Ovary (tissue), 7 donors: ENCODE measurements at regions not wholly inside any gene's neighbourhood (a gene's known extent, or its start where the extent isn't known, plus 50 kb on each side); places are given as distances from the start of the nearest gene placed in this dataset.

Experiments used
- DNase-seq, 5 donors: peaks; one replicate each; pipeline ENCODE4 v3.0.0-alpha.2; 2019 to 2020
- H3K27ac ChIP-seq, 2 donors: fragments of 200-600 bp; one replicate each; pipeline versions ENCODE4 v1.5.1 to v1.8.0; 2019 to 2022
- H3K27me3 ChIP-seq: fragments of 200-600 bp; one replicate; pipeline ENCODE4 v1.8.0; 2022
- H3K36me3 ChIP-seq: fragments of 200-600 bp; sonication (generic); one replicate; pipeline ENCODE4 v1.5.1; 2019
- H3K4me1 ChIP-seq: one replicate; pipeline ENCODE4 v1.8.1; 2013; ENCODE audit warnings: mild to moderate bottlenecking, moderate library complexity; ENCODE audit not compliant: insufficient read depth
- H3K4me3 ChIP-seq: fragments of 200-600 bp; sonication (generic); one replicate; pipeline ENCODE4 v1.5.1; 2017
- H3K9me3 ChIP-seq, 2 donors: fragments of 200-600 bp in 1 of 2; sonication (generic) in 1 of 2; one replicate each; pipeline versions ENCODE4 v1.5.1 to v1.8.1; 2013 to 2019; ENCODE audit warnings: mild to moderate bottlenecking in 1 of 2, moderate library complexity in 1 of 2
- EP300 ChIP-seq: sonication (generic); formaldehyde crosslinking; IDR thresholded peaks from one replicate; pipeline ENCODE4 v1.6.1; 2017; ENCODE audit warnings: antibody characterized with exemption
- POLR2A ChIP-seq: fragments of 450-650 bp; IDR thresholded peaks from one replicate; pipeline ENCODE4 v1.6.1; 2017; ENCODE audit warnings: antibody characterized with exemption, mild to moderate bottlenecking, moderate library complexity
- WGBS, 3 donors: extraction: QIAGEN DNeasy Blood & Tissue Kit in 1 of 3; methylation state at CpG; one replicate each; pipeline versions ENCODE4 v1.1.5 to v1.1.7; 2013 to 2017; 5-methylcytosine and 5-hydroxymethylcytosine counted together
- intact Hi-C, 4 donors: fragments of 100-400 bp; cut with DNase I; formaldehyde crosslinking; loops; one replicate each; pipeline versions ENCODE4 v1.11.0 to v1.15.1; 2022 to 2023
- TF ChIP-seq, protein P1 (sequence below), 3 donors: fragments of 450-650 bp in 2 of 3; fragments of 200-600 bp in 1 of 3; IDR thresholded peaks; one replicate each; pipeline versions ENCODE4 v1.5.1 to v1.8.0; 2016 to 2022; ENCODE audit warnings: antibody characterized with exemption in 3 of 3, mild to moderate bottlenecking in 1 of 3
- donor health status: DM: no; HTN: no; CAD: no; lungs with moderate emphysema.
- donor health status: DM: no; HTN: no; CAD: no.
- donor health status: Bipolar disorder and iron deficiency.
- donor health status: DM: no; HTN: no; CAD: no.
- donor health status: DM: yes; HTN: yes; CAD: no.

DNA sequence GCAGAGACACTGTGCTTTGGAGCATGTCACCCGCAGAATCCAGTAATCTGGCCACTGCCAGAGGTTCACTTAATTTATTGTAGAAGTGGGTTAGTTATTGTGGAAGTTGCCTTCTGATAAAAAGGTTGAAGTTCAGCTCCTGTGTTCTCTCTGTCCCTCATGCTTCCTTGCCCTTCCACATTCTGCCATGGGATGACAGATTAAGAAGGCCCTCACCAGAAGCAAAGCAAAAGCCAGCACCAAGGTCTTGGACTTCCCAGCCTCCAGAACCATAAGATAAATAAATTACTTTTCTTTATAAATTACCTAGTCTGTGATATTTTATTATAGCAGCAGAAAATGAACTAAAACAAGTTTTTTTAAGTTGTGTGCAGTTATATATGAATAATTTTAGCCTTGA, 145.0 kb upstream of the SH3BP4 start:
- 95 to 100% (median 100%) methylated on average over 1 of the region's 1 CpG for WGBS, 3 donors
- TF ChIP-seq POLR2A, result no peak
- TF ChIP-seq EP300, result no peak
- TF ChIP-seq, protein P1, sequence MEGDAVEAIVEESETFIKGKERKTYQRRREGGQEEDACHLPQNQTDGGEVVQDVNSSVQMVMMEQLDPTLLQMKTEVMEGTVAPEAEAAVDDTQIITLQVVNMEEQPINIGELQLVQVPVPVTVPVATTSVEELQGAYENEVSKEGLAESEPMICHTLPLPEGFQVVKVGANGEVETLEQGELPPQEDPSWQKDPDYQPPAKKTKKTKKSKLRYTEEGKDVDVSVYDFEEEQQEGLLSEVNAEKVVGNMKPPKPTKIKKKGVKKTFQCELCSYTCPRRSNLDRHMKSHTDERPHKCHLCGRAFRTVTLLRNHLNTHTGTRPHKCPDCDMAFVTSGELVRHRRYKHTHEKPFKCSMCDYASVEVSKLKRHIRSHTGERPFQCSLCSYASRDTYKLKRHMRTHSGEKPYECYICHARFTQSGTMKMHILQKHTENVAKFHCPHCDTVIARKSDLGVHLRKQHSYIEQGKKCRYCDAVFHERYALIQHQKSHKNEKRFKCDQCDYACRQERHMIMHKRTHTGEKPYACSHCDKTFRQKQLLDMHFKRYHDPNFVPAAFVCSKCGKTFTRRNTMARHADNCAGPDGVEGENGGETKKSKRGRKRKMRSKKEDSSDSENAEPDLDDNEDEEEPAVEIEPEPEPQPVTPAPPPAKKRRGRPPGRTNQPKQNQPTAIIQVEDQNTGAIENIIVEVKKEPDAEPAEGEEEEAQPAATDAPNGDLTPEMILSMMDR (IDR thresholded peaks at IDR 0.05), result no peak
- Histone ChIP-seq H3K27ac (no peak overlapping the region), H3K27me3 (no peaks in the 10 kb centered on the region), H3K4me3 (no peak overlapping the region), H3K4me1 (no peaks in the 10 kb centered on the region), H3K9me3 (no peaks in the 10 kb centered on the region), H3K36me3 (no peaks in the 10 kb centered on the region)
- intact Hi-C loops, result no loop called here
- no peak for DNase-seq

DNA sequence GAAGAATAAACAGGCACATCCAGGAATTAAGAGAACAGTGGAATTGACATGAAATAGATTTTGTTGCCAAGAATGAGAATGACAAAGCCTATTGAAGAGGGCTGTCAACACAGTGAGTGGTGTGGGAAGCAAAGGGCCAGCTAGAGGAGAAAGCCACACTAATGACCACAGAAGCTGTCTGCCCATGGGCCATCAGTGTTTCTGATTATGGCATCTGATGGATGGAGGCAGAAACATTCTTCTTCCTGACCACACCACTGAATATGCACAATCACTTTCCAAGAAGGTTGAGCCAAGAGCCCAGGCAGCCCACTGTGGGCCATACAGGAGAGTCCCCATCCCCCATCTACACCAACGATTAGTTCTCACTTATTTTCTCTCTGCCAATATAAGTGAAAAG, 146.0 kb upstream of the SH3BP4 start:
- 79 to 95% (median 91%) methylated on average over 1 of the region's 1 CpG for WGBS, 3 donors
- H3K36me3 ChIP-seq, result no peaks in the 10 kb centered on the region

DNA sequence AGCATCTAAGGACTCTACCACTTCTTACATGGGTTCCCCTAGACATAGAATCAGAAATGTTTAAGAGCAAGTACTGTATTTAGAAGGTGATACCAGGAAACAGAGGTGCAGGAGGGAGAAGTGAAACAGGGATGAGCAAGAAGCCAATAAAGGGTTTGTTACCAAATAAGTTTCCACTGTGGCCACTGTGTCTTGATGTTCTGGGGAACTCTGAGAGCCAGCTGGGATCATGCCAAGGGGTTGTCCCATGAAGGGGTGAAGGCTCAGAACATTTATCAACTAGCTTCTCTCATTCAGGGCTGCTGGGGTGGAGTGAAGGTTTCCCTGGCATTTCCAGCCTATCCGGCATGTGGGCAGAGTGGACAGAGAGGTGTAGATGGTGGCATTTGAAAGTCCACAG, 147.1 kb upstream of the SH3BP4 start:
- intact Hi-C loops, result no loop called here
- Histone ChIP-seq H3K9me3 (no peaks in the 10 kb centered on the region), H3K4me1 (no peaks in the 10 kb centered on the region), H3K36me3 (no peaks in the 10 kb centered on the region), H3K4me3 (no peak overlapping the region), H3K27ac (no peak overlapping the region), H3K27me3 (no peaks in the 10 kb centered on the region)
- no peak for TF ChIP-seq EP300
- TF ChIP-seq, protein P1 (IDR thresholded peaks at IDR 0.05), result no peak
- TF ChIP-seq POLR2A, result no peak
- no peak for DNase-seq
- 0 to 95% (median 53%) methylated on average over 1 of the region's 1 CpG for whole genome bisulfite sequencing, 3 donors

More for the DNA sequence above, 146.0 kb upstream of the SH3BP4 start:
- H3K27ac ChIP-seq, result no peak overlapping the region
- H3K4me3 ChIP-seq, result no peak overlapping the region
- DNase-seq, result no peak
- no peak for TF ChIP-seq EP300
- TF ChIP-seq, protein P1 (IDR thresholded peaks at IDR 0.05), result no peak
- TF ChIP-seq POLR2A, result no peak
- intact Hi-C loops, result no loop called here
- H3K9me3 ChIP-seq, result no peaks in the 10 kb centered on the region
- H3K4me1 ChIP-seq, result no peaks in the 10 kb centered on the region
- no peaks in the 10 kb centered on the region for H3K27me3 ChIP-seq

DNA sequence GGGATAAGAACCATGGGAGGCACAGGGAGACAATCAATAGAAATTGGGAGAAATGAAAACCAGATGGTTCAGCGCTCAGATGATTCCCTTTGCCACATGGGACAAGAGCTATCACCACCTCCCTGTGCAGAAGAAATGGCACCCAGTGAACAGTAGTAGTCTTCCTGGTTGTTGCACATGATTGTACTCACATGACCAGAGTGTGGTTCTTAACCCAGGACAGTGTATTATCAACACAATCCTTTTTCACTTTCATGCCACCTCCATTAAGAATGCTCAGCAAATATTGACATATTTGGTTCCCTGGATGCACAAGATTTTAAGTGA, 149.0 kb upstream of the SH3BP4 start:
- Histone ChIP-seq H3K4me3 (no peak overlapping the region), H3K27ac (no peak overlapping the region), H3K4me1 (no peaks in the 10 kb centered on the region), H3K36me3 (no peaks in the 10 kb centered on the region), H3K9me3 (no peaks in the 10 kb centered on the region), H3K27me3 (no peaks in the 10 kb centered on the region)
- WGBS, 3 donors, result 89 to 97% (median 94%) methylated on average over 1 of the region's 1 CpG
- no peak for DNase-seq
- intact Hi-C loops, result no loop called here
- TF ChIP-seq EP300, result no peak

DNA sequence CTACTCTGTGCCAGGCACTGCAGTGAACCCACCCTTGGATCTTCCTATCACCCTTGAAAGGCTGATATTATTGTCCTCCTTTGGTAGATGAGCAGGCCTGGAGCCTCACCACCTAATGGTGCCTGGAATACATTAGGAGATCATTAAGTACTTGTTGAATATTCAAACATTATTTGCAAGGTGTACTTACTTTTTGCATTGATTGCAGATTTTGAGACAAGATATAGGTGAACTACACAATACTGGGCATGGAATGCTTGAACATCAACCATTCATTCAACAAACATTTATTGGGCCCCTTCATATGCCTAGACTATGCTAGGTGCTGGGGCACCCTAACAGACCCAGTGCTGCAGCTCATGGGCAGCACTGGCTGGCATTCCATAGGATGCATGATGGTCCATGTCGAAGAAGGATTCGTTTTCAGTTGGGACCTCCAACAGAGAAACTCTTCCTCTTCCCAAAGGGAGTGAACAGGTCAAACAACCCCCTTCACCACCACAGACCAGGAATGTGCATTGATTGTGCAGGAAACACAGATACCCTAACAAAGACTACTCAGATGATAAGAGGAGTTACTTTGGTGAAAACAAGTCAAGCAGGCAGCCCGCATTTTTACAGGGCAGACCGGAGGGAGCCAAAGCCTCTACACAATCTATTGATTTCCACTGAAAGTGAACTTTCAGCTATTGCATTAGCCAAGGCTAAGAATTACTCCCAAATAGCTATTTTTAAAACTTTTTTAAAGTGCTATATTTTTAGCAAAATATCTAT, 149.6 kb upstream of the SH3BP4 start:
- Histone ChIP-seq H3K36me3 (no peaks in the 10 kb centered on the region), H3K4me3 (no peak overlapping the region), H3K9me3 (no peaks in the 10 kb centered on the region), H3K27ac (no peak overlapping the region), H3K4me1 (no peaks in the 10 kb centered on the region), H3K27me3 (no peaks in the 10 kb centered on the region)
- TF ChIP-seq EP300 (no peak), POLR2A (no peak)
- TF ChIP-seq, protein P1 (IDR thresholded peaks at IDR 0.05), result no peak
- no peak for DNase-seq
- intact Hi-C loops, result no loop called here
- WGBS, 3 donors, result 64 to 71% (median 68%) methylated on average over 4 of the region's 4 CpGs
